ENCODE measurements at regions not wholly inside any gene's neighbourhood (a gene's known extent, or its start where the extent isn't known, plus 50 kb on each side); places are given as distances from the start of the nearest gene placed in this dataset.

- TF ChIP-seq CTCF (IDR thresholded peaks at IDR 0.05; ENCODE audit: low read depth, low read length, poor library complexity, severe bottlenecking) (no peak), EZH2phosphoT487 (IDR thresholded peaks at IDR 0.05; ENCODE audit: borderline replicate concordance, low read length) (no peak)
Observed at GRCh38 chr1:82143108-82143833, 342.5 kb downstream of the ADGRL2 start.
